ENCODE measurements at regions not wholly inside any gene's neighbourhood (a gene's known extent, or its start where the extent isn't known, plus 50 kb on each side); places are given as distances from the start of the nearest gene placed in this dataset.

GRCh38 chr9:69955536-69956355 is 87.9 kb upstream of the MAMDC2 start:
- TF ChIP-seq CTCF (IDR thresholded peaks at IDR 0.05; ENCODE audit: borderline replicate concordance, insufficient read depth, low read depth, low read length) = no peak
- no peak overlapping the region for H3K4me3 ChIP-seq (ENCODE audit: low read depth, low read length)

- no peak overlapping the region for H3K4me3 ChIP-seq (ENCODE audit: low read depth, low read length)
- TF ChIP-seq CTCF (IDR thresholded peaks at IDR 0.05; ENCODE audit: borderline replicate concordance, insufficient read depth, low read depth, low read length) = no peak
Observed at GRCh38 chr9:69961843-69962242, 81.8 kb upstream of the MAMDC2 start.

GRCh38 chr9:69963803-69964202 is 79.8 kb upstream of the MAMDC2 start:
- no peak overlapping the region for H3K4me3 ChIP-seq (ENCODE audit: low read depth, low read length)
- TF ChIP-seq CTCF (IDR thresholded peaks at IDR 0.05; ENCODE audit: borderline replicate concordance, insufficient read depth, low read depth, low read length) = no peak

- no peak overlapping the region for H3K4me3 ChIP-seq (ENCODE audit: low read depth, low read length)
- no peak for TF ChIP-seq CTCF (IDR thresholded peaks at IDR 0.05; ENCODE audit: borderline replicate concordance, insufficient read depth, low read depth, low read length)
Observed at GRCh38 chr9:69964446-69964845, 79.2 kb upstream of the MAMDC2 start.

GRCh38 chr9:69965416-69966145 is 78.1 kb upstream of the MAMDC2 start:
- no peak overlapping the region for H3K4me3 ChIP-seq (ENCODE audit: low read depth, low read length)
- no peak for TF ChIP-seq CTCF (IDR thresholded peaks at IDR 0.05; ENCODE audit: borderline replicate concordance, insufficient read depth, low read depth, low read length)

- no peak for TF ChIP-seq CTCF (IDR thresholded peaks at IDR 0.05; ENCODE audit: borderline replicate concordance, insufficient read depth, low read depth, low read length)
- no peak overlapping the region for H3K4me3 ChIP-seq (ENCODE audit: low read depth, low read length)
Observed at GRCh38 chr9:69967344-69967743, 76.3 kb upstream of the MAMDC2 start.
